ENCODE measurements at regions not wholly inside any gene's neighbourhood (a gene's known extent, or its start where the extent isn't known, plus 50 kb on each side); places are given as distances from the start of the nearest gene placed in this dataset.

DNA sequence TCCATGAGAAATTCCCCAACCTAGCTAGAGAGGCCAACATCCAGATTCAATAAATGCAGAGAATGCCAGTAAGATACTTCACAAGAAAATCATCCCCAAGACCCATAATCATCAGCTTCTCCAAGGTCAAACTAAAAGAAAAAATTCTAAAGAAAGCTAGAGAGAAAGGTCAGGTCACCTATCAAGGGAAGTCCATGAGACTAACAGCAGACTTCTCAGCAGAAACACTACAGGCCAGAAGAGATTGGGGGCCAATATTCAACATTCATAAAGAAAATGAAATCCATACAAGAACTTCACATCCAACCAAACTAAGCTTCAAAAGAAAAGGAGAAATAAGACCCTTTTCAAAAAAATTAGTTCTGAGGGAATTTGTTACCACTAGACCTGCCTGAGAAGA is 118.8 kb upstream of the ANXA10 start:
- no peak for TF ChIP-seq EZH2 (IDR thresholded peaks at IDR 0.05; ENCODE audit: low read length)
- TF ChIP-seq, protein P1, sequence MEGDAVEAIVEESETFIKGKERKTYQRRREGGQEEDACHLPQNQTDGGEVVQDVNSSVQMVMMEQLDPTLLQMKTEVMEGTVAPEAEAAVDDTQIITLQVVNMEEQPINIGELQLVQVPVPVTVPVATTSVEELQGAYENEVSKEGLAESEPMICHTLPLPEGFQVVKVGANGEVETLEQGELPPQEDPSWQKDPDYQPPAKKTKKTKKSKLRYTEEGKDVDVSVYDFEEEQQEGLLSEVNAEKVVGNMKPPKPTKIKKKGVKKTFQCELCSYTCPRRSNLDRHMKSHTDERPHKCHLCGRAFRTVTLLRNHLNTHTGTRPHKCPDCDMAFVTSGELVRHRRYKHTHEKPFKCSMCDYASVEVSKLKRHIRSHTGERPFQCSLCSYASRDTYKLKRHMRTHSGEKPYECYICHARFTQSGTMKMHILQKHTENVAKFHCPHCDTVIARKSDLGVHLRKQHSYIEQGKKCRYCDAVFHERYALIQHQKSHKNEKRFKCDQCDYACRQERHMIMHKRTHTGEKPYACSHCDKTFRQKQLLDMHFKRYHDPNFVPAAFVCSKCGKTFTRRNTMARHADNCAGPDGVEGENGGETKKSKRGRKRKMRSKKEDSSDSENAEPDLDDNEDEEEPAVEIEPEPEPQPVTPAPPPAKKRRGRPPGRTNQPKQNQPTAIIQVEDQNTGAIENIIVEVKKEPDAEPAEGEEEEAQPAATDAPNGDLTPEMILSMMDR (optimal IDR thresholded peaks at IDR 0.05 in 1 of 3, IDR thresholded peaks at IDR 0.05 in 1 of 3, conservative IDR thresholded peaks at IDR 0.05 in 1 of 3; ENCODE audit: extremely low read depth in 1 of 3, insufficient read depth in 2 of 3, low read length in 3 of 3): no peak
- Histone ChIP-seq H3K36me3 (ENCODE audit: control insufficient read depth in 2 of 2, extremely low read depth in 1 of 2, insufficient read depth in 2 of 2, low read length in 2 of 2) (no peaks in the 10 kb centered on the region), H3K4me2 (ENCODE audit: control insufficient read depth, extremely low read depth, insufficient read depth, low read depth, low read length) (no peak overlapping the region), H3K79me2 (ENCODE audit: control insufficient read depth, insufficient read depth, low read length) (no peaks in the 10 kb centered on the region), H3K4me3 (ENCODE audit: control insufficient read depth in 2 of 3, extremely low read depth in 1 of 3, insufficient read depth in 2 of 3, low read depth in 1 of 3, low read length in 3 of 3) (no peak overlapping the region), H4K20me1 (ENCODE audit: control insufficient read depth, extremely low read depth, insufficient read depth, low read length) (no peaks in the 10 kb centered on the region), H3K9me1 (ENCODE audit: control insufficient read depth, extremely low read depth, insufficient read depth, low read length) (no peaks in the 10 kb centered on the region), H3K27ac (ENCODE audit: control insufficient read depth, insufficient read depth, low read length) (no peak overlapping the region), H3K9me3 (ENCODE audit: control insufficient read depth, low read depth, low read length) (no peaks in the 10 kb centered on the region), H3K4me1 (ENCODE audit: control insufficient read depth, extremely low read depth, insufficient read depth, low read length) (no peaks in the 10 kb centered on the region), H3K27me3 (ENCODE audit: control insufficient read depth, extremely low read depth, insufficient read depth, low read length) (no peaks in the 10 kb centered on the region), H2AFZ (ENCODE audit: control insufficient read depth, low read length) (no peak overlapping the region), H3K9ac (ENCODE audit: control insufficient read depth, extremely low read depth, insufficient read depth, low read length) (no peak overlapping the region)
- dilution Hi-C loops (cut with MboI; ENCODE audit: extremely low pct_ligation_motif_present, low sequenced_read_pairs): no loop called here
- FAIRE-seq: no peak
- DNase-seq (ENCODE audit: low read depth, low spot score): no peak

DNA sequence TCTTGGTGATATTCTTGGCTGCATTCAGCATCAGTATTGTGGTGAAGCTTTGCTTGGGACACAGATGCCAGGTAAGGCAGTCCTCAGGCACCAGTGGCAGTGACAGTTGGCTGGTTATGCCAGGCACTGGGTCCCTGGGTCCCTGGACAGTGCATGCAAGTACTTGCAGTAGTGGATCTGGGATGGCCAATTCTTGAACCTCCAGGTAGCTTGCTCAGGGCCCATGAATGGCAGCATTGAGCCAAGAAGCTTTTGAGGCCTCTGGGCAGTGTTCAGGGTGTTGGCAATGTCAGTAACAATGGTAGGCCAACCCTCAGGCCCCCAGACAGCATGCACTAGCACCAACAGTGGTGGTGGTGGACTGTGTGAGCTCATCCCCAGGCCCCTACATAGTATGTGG is 106.8 kb upstream of the ANXA10 start:
- no peak for DNase-seq (ENCODE audit: low read depth, low spot score)
- Histone ChIP-seq H3K4me2 (ENCODE audit: control insufficient read depth, extremely low read depth, insufficient read depth, low read depth, low read length) (no peak overlapping the region), H3K4me1 (ENCODE audit: control insufficient read depth, extremely low read depth, insufficient read depth, low read length) (no peaks in the 10 kb centered on the region), H3K36me3 (ENCODE audit: control insufficient read depth in 2 of 2, extremely low read depth in 1 of 2, insufficient read depth in 2 of 2, low read length in 2 of 2) (no peaks in the 10 kb centered on the region), H3K27ac (ENCODE audit: control insufficient read depth, insufficient read depth, low read length) (no peak overlapping the region), H4K20me1 (ENCODE audit: control insufficient read depth, extremely low read depth, insufficient read depth, low read length) (no peaks in the 10 kb centered on the region), H2AFZ (ENCODE audit: control insufficient read depth, low read length) (no peak overlapping the region), H3K4me3 (ENCODE audit: control insufficient read depth in 2 of 3, extremely low read depth in 1 of 3, insufficient read depth in 2 of 3, low read depth in 1 of 3, low read length in 3 of 3) (no peak overlapping the region), H3K9ac (ENCODE audit: control insufficient read depth, extremely low read depth, insufficient read depth, low read length) (no peak overlapping the region), H3K27me3 (ENCODE audit: control insufficient read depth, extremely low read depth, insufficient read depth, low read length) (no peaks in the 10 kb centered on the region), H3K79me2 (ENCODE audit: control insufficient read depth, insufficient read depth, low read length) (no peaks in the 10 kb centered on the region), H3K9me3 (ENCODE audit: control insufficient read depth, low read depth, low read length) (no peaks in the 10 kb centered on the region), H3K9me1 (ENCODE audit: control insufficient read depth, extremely low read depth, insufficient read depth, low read length) (no peaks in the 10 kb centered on the region)
- dilution Hi-C loops (cut with MboI; ENCODE audit: extremely low pct_ligation_motif_present, low sequenced_read_pairs): no loop called here
- FAIRE-seq: no peak
- no peak for TF ChIP-seq EZH2 (IDR thresholded peaks at IDR 0.05; ENCODE audit: low read length)
- TF ChIP-seq, protein P1 (optimal IDR thresholded peaks at IDR 0.05 in 1 of 3, IDR thresholded peaks at IDR 0.05 in 1 of 3, conservative IDR thresholded peaks at IDR 0.05 in 1 of 3; ENCODE audit: extremely low read depth in 1 of 3, insufficient read depth in 2 of 3, low read length in 3 of 3): no peak

Data from keratinocyte (primary cell).